Heart left ventricle (tissue), 13 donors: ENCODE measurements at regions not wholly inside any gene's neighbourhood (a gene's known extent, or its start where the extent isn't known, plus 50 kb on each side); places are given as distances from the start of the nearest gene placed in this dataset.

Source experiments
- POLR2A ChIP-seq, 2 donors: fragments of 450-650 bp; IDR thresholded peaks; one replicate each; pipeline ENCODE4 v1.6.1; 2017; ENCODE audit warnings: antibody characterized with exemption in 2 of 2, mild to moderate bottlenecking in 2 of 2, moderate library complexity in 2 of 2
- TF ChIP-seq, protein P1 (sequence below), 12 donors: fragments of 200-600 bp; sonication (generic) in 4 of 12; IDR thresholded peaks; one replicate each; pipeline versions ENCODE4 v1.5.0 to v1.8.0; 2018 to 2022; ENCODE audit warnings: antibody characterized with exemption in 12 of 12, mild to moderate bottlenecking in 5 of 12
- donor health status: ischemic (EF 13 %, LVEDD 7.1; RV severe dilation, severe dysfunction).
- donor health status: DM: no; HTN: yes; CAD: no.
- donor health status: DM: no; HTN: no; CAD: no.
- donor health status: ischemic (EF 25% LVEDD 6.9; RV normal size, moderate dysfunction).
- donor health status: ischemic (EF 25% LVEDD 5.7; RV mildly dilated, moderate dysfunction).
- donor health status: ischemic (EF 35%, LVEDD 5.7; RV mildly dilated, moderate dysfunction).
- donor health status: nonischemic (EF 11% LVEDD 7.7; RV severe dilation, severe dysfunction).
- donor health status: DM: yes; HTN: yes; CAD: no.
- donor health status: PGD.
- donor health status: ischemic (EF 29% LVEDD 5.4; RV normal size, mild dysfunction).
- donor health status: nonischemic (EF 23%, LVEDD 6.1; RV moderate dilation, normal function).

DNA sequence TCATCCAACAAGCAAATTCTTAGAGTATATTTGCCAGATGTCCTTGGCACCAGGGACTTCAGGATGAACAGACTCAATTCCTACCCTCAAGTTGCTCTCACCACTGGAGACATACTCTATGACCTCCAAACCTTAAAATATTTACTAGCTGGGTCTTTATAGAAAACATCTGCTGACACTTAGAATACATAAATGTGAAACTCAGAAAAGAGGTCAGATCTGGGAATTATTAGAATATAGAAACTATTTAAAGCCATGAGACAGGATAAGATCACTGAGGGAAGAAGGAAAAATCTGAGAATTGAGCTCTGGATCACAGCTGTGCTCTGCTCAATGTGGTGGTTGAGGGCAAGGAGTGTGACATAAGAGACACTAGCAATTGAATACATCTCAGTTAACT, 695.4 kb upstream of the UBE2E2 start:
- TF ChIP-seq, protein P1, sequence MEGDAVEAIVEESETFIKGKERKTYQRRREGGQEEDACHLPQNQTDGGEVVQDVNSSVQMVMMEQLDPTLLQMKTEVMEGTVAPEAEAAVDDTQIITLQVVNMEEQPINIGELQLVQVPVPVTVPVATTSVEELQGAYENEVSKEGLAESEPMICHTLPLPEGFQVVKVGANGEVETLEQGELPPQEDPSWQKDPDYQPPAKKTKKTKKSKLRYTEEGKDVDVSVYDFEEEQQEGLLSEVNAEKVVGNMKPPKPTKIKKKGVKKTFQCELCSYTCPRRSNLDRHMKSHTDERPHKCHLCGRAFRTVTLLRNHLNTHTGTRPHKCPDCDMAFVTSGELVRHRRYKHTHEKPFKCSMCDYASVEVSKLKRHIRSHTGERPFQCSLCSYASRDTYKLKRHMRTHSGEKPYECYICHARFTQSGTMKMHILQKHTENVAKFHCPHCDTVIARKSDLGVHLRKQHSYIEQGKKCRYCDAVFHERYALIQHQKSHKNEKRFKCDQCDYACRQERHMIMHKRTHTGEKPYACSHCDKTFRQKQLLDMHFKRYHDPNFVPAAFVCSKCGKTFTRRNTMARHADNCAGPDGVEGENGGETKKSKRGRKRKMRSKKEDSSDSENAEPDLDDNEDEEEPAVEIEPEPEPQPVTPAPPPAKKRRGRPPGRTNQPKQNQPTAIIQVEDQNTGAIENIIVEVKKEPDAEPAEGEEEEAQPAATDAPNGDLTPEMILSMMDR (IDR thresholded peaks at IDR 0.05): no peak
- no peak for TF ChIP-seq POLR2A (IDR thresholded peaks at IDR 0.05)
